ENCODE measurements at regions not wholly inside any gene's neighbourhood (a gene's known extent, or its start where the extent isn't known, plus 50 kb on each side); places are given as distances from the start of the nearest gene placed in this dataset.

DNA sequence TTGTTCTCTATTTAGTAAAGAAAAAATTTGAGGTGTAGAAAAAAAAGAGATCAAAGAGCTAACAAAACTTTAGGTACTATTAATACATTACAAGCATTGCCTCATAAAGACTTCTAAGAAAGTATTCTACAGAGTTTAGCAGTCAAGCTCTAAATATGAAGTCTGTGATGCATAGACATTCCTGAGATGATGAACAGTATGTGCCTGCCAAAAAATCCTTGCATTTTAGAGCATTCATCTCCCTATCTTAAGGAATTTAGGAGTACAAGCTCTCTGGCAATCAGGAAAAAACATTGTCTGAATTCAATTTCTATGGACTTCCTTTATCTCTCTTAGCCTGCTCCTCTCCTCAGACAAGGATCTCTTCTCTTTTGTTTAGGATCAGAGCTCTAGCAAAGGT, 202.6 kb upstream of the LRFN5 start:
- no peak for DNase-seq

GRCh38 chr14:41403360-41403759, 203.3 kb upstream of the LRFN5 start:
- no peak for DNase-seq

DNA sequence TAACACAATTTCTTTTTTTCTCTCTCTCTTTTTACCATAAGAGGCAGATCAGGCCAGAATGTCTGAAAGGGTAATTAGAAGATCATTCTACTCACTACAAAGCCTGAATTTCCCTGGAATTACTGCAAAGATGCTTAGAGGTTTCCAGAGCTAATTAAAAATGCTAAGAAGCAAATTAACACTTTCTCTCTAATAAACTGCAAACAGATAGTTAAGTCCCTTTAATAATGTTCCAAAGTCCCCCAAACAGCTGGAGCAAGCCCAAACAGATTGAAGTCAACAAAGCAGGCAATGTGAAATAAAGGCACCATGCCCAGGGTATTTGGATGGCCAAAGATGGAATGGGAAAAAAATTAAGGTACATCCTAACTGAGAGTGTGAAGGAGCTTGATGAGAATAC, 208.8 kb upstream of the LRFN5 start:
- DNase-seq: no peak

GRCh38 chr14:41393512-41393911, 213.2 kb upstream of the LRFN5 start:
- DNase-seq: no peak

GRCh38 chr14:41392226-41392625, 214.4 kb upstream of the LRFN5 start:
- no peak for DNase-seq

- DNase-seq: no peak
These were observed 217.3 kb upstream of the LRFN5 start for GRCh38 chr14:41389355-41389754.

DNA sequence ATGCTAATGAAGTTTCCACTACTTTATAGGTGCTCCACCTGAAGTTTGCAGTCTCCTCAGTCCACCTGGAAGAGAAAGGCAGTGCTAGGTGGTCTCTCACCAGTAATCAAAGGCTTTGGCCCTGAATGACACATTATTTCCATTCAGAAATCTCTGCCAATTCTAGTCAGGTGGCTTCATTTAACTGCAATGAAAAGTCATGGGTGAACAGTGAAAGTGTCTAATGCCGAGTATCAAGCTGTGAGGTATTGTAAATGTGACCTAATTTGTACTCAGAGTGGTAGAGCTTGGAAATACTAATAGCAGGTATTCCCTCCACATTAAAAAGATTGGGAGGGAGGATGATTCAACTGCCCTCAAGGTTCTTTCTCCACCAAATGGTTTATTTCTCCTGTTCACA, 220.9 kb upstream of the LRFN5 start:
- no peak for DNase-seq

GRCh38 chr14:41380017-41380416, 226.7 kb upstream of the LRFN5 start:
- DNase-seq: no peak

DNA sequence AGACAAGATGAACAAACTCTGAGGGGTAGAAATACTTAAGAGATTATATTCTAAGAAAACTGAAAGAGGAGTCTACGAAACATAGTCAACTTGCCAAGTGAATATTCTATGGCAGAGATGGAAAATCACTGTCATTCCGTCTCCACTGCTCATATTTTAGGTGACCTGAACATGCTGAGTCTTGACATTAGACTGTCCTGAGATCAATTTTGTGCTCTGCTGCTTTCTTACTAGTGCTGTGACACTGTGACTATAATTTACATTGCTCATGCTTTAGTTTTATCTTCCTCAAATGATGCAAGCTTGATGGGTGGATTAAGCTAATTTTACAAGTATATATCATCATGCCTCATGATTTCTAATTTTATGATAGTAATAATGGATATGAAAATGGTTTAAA, 228.2 kb upstream of the LRFN5 start:
- no peak for DNase-seq

GRCh38 chr14:41377932-41378331, 228.7 kb upstream of the LRFN5 start:
- no peak for DNase-seq

DNA sequence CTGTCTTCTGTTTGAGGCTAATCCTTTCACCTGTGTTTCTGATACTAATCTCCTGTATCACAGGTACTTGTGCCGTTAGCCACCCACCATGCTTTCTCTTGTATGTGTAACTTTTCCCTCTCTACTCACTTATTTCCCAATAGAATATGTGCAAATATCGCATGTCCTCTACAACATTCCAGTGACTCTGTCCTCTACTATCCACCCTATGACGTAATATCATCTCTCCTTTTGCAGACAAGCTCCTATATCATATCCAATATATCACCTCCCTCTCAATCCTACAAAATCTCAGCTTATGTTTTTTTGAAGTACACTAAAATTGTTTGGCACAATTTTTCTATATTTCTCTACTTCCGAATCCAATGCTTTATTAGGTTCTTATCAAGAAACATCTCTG, 232.6 kb upstream of the LRFN5 start:
- no peak for DNase-seq

DNA sequence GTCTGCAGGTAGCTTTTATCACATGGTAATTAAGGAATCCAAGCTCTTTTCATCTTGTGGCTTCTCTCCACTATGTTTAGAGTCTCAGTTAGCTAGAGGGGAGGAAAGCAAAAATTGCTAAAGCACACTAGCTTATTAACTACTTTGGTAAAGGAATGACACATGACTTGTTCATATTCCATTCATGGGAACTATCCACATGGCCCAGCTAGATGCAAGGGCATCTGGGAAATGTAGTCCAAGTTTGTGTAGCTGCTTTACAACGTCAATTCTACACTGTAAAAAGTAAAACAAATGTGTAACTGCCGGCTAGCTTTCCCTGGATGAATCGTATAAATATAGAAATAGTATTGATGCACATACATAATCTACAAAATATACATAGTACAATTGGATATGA, 244.5 kb upstream of the LRFN5 start:
- DNase-seq: no peak

- DNase-seq: no peak
These were observed 246.6 kb upstream of the LRFN5 start for GRCh38 chr14:41360126-41360525.

- DNase-seq: peak; percentile 15 to 28
These were observed 250.8 kb upstream of the LRFN5 start for GRCh38 chr14:41355866-41356265.

- DNase-seq: no peak
These were observed 256.2 kb upstream of the LRFN5 start for GRCh38 chr14:41350476-41350875.

DNA sequence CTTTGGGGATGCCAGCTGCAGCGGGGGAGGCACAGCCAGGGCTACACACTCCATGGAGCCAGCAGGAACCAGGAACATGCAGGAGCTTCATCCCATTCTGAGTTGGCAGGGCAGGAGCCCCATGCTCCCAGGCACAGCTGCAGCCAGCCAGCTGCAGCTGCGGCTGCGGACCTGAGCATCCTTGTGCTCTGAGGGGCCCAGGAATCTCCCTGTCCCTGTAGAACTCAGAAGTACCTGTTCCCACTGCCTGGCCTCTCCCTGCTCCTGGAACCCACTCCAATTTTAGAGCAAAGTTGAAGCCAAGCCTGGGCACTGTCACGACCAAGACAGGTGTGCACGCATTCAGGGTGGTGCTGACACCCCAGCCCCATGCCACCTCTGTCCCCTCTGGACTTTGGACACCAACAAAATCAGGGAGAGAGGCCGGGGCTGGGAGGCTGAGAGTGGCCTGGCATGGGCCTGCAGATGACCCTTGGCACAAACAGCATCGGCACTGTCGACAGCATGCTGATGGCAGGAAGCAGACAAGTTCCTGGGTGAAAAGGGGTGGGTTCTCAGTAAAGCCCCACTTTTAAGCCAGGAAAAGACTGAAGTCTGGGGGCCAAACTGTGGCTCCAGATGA, 257.3 kb upstream of the LRFN5 start:
- DNase-seq: no peak

GRCh38 chr14:41343857-41344256, 262.8 kb upstream of the LRFN5 start:
- no peak for DNase-seq

GRCh38 chr14:41313196-41313595, 293.5 kb upstream of the LRFN5 start:
- DNase-seq: peak in 1 of 2 donors; percentile 6

DNA sequence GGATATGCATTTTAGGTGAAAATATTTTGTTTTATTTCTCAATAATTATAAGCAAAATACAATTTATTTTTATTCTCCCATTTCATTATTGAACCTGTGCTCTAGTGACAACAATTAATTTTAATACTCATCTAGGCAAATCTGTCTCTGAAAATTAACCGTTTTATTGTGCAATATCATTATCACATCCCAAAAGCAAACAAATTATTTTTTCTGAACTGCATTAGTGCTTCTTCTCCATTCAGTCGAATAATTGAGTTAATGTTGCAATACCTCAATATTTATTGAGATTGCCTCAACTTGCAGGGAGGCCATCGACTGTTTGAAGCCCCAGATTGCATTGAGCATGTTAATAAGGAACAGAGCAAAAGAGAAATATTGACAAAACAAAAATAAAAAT, 303.2 kb upstream of the LRFN5 start:
- DNase-seq: no peak

DNA sequence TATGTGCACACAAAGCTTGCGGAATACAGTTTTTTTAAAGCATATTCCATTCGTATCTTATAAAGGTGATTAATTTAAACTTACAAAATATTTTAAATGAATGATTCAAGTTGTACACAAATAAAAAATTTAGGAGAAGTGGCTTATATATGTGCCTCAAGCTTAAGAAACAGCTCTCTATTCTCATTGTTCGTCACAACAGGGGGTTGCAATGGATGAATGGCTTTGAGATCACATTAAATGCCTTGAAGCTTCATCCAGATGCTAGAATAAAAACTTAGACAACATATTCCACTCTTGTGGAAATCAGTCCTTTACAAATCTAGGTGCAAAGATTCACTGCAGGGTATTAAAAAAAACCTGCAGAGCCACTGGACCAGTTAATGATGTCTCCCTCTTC, 303.9 kb upstream of the LRFN5 start:
- DNase-seq: no peak

GRCh38 chr14:41299924-41300323, 306.8 kb upstream of the LRFN5 start:
- no peak for DNase-seq

GRCh38 chr14:41298328-41298690, 308.4 kb upstream of the LRFN5 start:
- DNase-seq: no peak

GRCh38 chr14:41297576-41298327, 308.9 kb upstream of the LRFN5 start:
- DNase-seq: no peak

GRCh38 chr14:41295734-41296133, 310.9 kb upstream of the LRFN5 start:
- DNase-seq: no peak

Data from right lung (tissue), 2 donors.